WTC11 (cell line): ENCODE measurements at regions not wholly inside any gene's neighbourhood (a gene's known extent, or its start where the extent isn't known, plus 50 kb on each side); places are given as distances from the start of the nearest gene placed in this dataset.

Experiments used
- ATAC-seq: fragments of 200-7000 bp; cut with Tn5 transposase; 2 replicates; pipeline ENCODE4 v1.10.0; 2021; ENCODE audit warnings: mild to moderate bottlenecking, moderate library complexity
- CTCF ChIA-PET: fragments of 300-600 bp; sonication (Branson Sonifier 250); formaldehyde crosslinking; loops from one replicate; lab custom pipeline; 2021; ENCODE audit warnings: antibody characterized with exemption; lab: Charles Lee
- POLR2A ChIA-PET: fragments of 350-600 bp; sonication (Branson Sonifier 250); formaldehyde crosslinking; loops from one replicate; lab custom pipeline; 2021; ENCODE audit warnings: antibody characterized with exemption; lab: Charles Lee
- DNase-seq: peaks from one replicate; pipeline ENCODE4 v3.0.0; 2021; ENCODE audit warnings: low spot score
- H3K27ac Mint-ChIP-seq: 2 replicates; pipeline ENCODE4 v1.8.0; 2021; ENCODE audit warnings: mixed read lengths
- H3K27me3 Mint-ChIP-seq: 2 replicates; pipeline ENCODE4 v1.8.0; 2021; ENCODE audit warnings: low read depth, mild to moderate bottlenecking, moderate library complexity, mixed read lengths
- H3K36me3 Mint-ChIP-seq: 2 replicates; pipeline ENCODE4 v1.8.0; 2021; ENCODE audit warnings: mixed read lengths
- H3K4me1 Mint-ChIP-seq: 2 replicates; pipeline ENCODE4 v1.8.0; 2022; ENCODE audit warnings: mixed read lengths
- H3K4me3 Mint-ChIP-seq: 2 replicates; pipeline ENCODE4 v1.8.0; 2021; ENCODE audit warnings: mild to moderate bottlenecking, moderate library complexity, mixed read lengths
- H3K9me3 Mint-ChIP-seq: 2 replicates; pipeline ENCODE4 v1.8.0; 2021; ENCODE audit warnings: mixed read lengths
- ARID4B ChIP-seq: sonication (generic); formaldehyde crosslinking; IDR thresholded peaks from 2 replicates; pipeline ENCODE4 v1.8.0; 2023; ENCODE audit warnings: missing genetic modification reagents, mild to moderate bottlenecking, borderline replicate concordance
- ATF2 ChIP-seq: sonication (generic); formaldehyde crosslinking; IDR thresholded peaks from 2 replicates; pipeline ENCODE4 v1.8.1; 2022; ENCODE audit warnings: low read depth, missing genetic modification reagents, borderline replicate concordance
- ERG ChIP-seq: fragments of 250-450 bp; sonication (Bioruptor Pico); IDR thresholded peaks from 2 replicates; pipeline ENCODE4 v1.8.0; 2021; ENCODE audit warnings: mild to moderate bottlenecking
- ETV6 ChIP-seq: sonication (generic); formaldehyde crosslinking; IDR thresholded peaks from 2 replicates; pipeline ENCODE4 v1.8.1; 2022; ENCODE audit warnings: mild to moderate bottlenecking, missing genetic modification reagents
- IRF2 ChIP-seq: sonication (generic); formaldehyde crosslinking; IDR thresholded peaks from 2 replicates; pipeline ENCODE4 v1.8.0; 2022; ENCODE audit warnings: low read depth, missing genetic modification reagents, borderline replicate concordance
- KAT7 ChIP-seq: sonication (generic); formaldehyde crosslinking; IDR thresholded peaks from 2 replicates; pipeline ENCODE4 v1.8.1; 2023; ENCODE audit warnings: missing genetic modification reagents, mild to moderate bottlenecking, borderline replicate concordance
- NR1H2 ChIP-seq: sonication (generic); formaldehyde crosslinking; IDR thresholded peaks from 2 replicates; pipeline ENCODE4 v1.9.0; 2021; ENCODE audit warnings: mild to moderate bottlenecking, moderate library complexity, missing genetic modification reagents
- PRRX2 ChIP-seq: fragments of 250-450 bp; sonication (Bioruptor Pico); IDR thresholded peaks from 2 replicates; pipeline ENCODE4 v1.8.0; 2021; ENCODE audit warnings: mild to moderate bottlenecking
- TEAD1 ChIP-seq: sonication (generic); formaldehyde crosslinking; IDR thresholded peaks from 2 replicates; pipeline ENCODE4 v1.8.0; 2022; ENCODE audit warnings: mild to moderate bottlenecking, missing genetic modification reagents
- ZBTB21 ChIP-seq: sonication (generic); formaldehyde crosslinking; IDR thresholded peaks from 2 replicates; pipeline ENCODE4 v1.8.1; 2023; ENCODE audit warnings: mild to moderate bottlenecking, missing genetic modification reagents, borderline replicate concordance
- ZNF263 ChIP-seq: sonication (generic); formaldehyde crosslinking; IDR thresholded peaks from 2 replicates; pipeline ENCODE4 v1.8.1; 2022; ENCODE audit warnings: low read depth, mild to moderate bottlenecking, moderate library complexity, missing genetic modification reagents
- ZNF396 ChIP-seq: fragments of 250-450 bp; sonication (Bioruptor Pico); IDR thresholded peaks from 2 replicates; pipeline ENCODE4 v1.8.0; 2021; ENCODE audit warnings: mild to moderate bottlenecking, moderate library complexity, borderline replicate concordance
- ZNF425 ChIP-seq: fragments of 250-450 bp; sonication (Bioruptor Pico); conservative IDR thresholded peaks from 2 replicates; pipeline ENCODE4 v1.9.0; 2021; ENCODE audit warnings: mild to moderate bottlenecking
- ZNF532 ChIP-seq: fragments of 250-450 bp; sonication (Bioruptor Pico); IDR thresholded peaks from 2 replicates; pipeline ENCODE4 v1.9.0; 2021; ENCODE audit warnings: mild to moderate bottlenecking, borderline replicate concordance

GRCh38 chr11:92500453-92500852 lies 275.8 kb downstream of the FAT3 start (continued):
- TF ChIP-seq ZNF532 (CRISPR knock-in tag) (no peak), ATF2 (CRISPR knock-in tag) (no peak), ZNF425 (CRISPR knock-in tag) (no peak), ERG (CRISPR knock-in tag) (no peak), TEAD1 (CRISPR knock-in tag) (no peak), NR1H2 (CRISPR knock-in tag) (no peak), KAT7 (CRISPR knock-in tag) (no peak), ZNF263 (CRISPR knock-in tag) (no peak)

GRCh38 chr11:92501066-92501739 lies 276.6 kb downstream of the FAT3 start:
- POLR2A ChIA-PET: no interaction called here
- CTCF ChIA-PET: no interaction called here
- Mint-ChIP-seq H3K36me3 (no peaks in the 10 kb centered on the region), H3K4me1 (peaks cover 15% of the 10 kb centered on the region), H3K27ac (no peak overlapping the region), H3K9me3 (no peaks in the 10 kb centered on the region), H3K4me3 (no peak overlapping the region), H3K27me3 (no peaks in the 10 kb centered on the region)
- ATAC-seq: no peak
- TF ChIP-seq PRRX2 (CRISPR knock-in tag) (no peak), ARID4B (CRISPR knock-in tag) (no peak), TEAD1 (CRISPR knock-in tag) (no peak), IRF2 (no peak), ZBTB21 (CRISPR knock-in tag) (no peak), ETV6 (no peak), ZNF396 (CRISPR knock-in tag) (no peak)
- no peak for DNase-seq
